CD4-positive, alpha-beta T cell treated with Interleukin-4 for 1 hour (primary cell): ENCODE measurements at regions not wholly inside any gene's neighbourhood (a gene's known extent, or its start where the extent isn't known, plus 50 kb on each side); places are given as distances from the start of the nearest gene placed in this dataset.

Experiments used
- DNase-seq, 2 donors: peaks; one replicate each; pipeline ENCODE4 v3.0.0-alpha.2; 2020 to 2022

GRCh38 chr15:69996321-69997160, 101.2 kb downstream of the TLE3 start:
- no peak for DNase-seq

GRCh38 chr15:69997161-69997485, 100.6 kb downstream of the TLE3 start:
- no peak for DNase-seq
